HL-60 (cell line): ENCODE measurements at regions not wholly inside any gene's neighbourhood (a gene's known extent, or its start where the extent isn't known, plus 50 kb on each side); places are given as distances from the start of the nearest gene placed in this dataset.

Experiments used
- CTCF ChIP-seq: IDR thresholded peaks from one replicate; pipeline ENCODE4 v1.5.1; 2011; ENCODE audit warnings: low read length, control low read depth, inconsistent platforms; ENCODE audit not compliant: insufficient read depth
- GABPA ChIP-seq: IDR thresholded peaks from 2 replicates; pipeline ENCODE4 v1.6.1; 2012; ENCODE audit warnings: low read depth
- POLR2AphosphoS5 ChIP-seq: IDR thresholded peaks from 2 replicates; pipeline ENCODE4 v1.6.1; 2012; ENCODE audit warnings: low read depth
- REST ChIP-seq: IDR thresholded peaks from 2 replicates; pipeline ENCODE4 v1.6.1; 2012; ENCODE audit warnings: low read depth; ENCODE audit not compliant: insufficient replicate concordance
- SPI1 ChIP-seq: IDR thresholded peaks from 2 replicates; pipeline ENCODE4 v1.6.1; 2012; ENCODE audit warnings: low read depth, mild to moderate bottlenecking, borderline replicate concordance

- TF ChIP-seq POLR2AphosphoS5 = no peak
- TF ChIP-seq CTCF = no peak
- TF ChIP-seq SPI1 = no peak
- no peak for TF ChIP-seq REST
- TF ChIP-seq GABPA = no peak
These were observed 79.9 kb upstream of the CD83 start for GRCh38 chr6:14037402-14038277.
